Heart right ventricle (tissue), 16 donors: ENCODE measurements at regions not wholly inside any gene's neighbourhood (a gene's known extent, or its start where the extent isn't known, plus 50 kb on each side); places are given as distances from the start of the nearest gene placed in this dataset.

Experiments
- ATAC-seq, 8 donors: fragments of 200-7000 bp; cut with Tn5 transposase; one replicate each; pipeline ENCODE4 v1.9.1; 2020; ENCODE audit warnings: mild to moderate bottlenecking in 8 of 8, moderate library complexity in 8 of 8, moderate number of reproducible peaks in 1 of 8
- DNase-seq, 2 donors: peaks; one replicate each; pipeline ENCODE4 v3.0.0-alpha.2; 2020
- H3K27ac ChIP-seq, 10 donors: fragments of 200-600 bp; sonication (generic) in 2 of 10; one replicate each; pipeline versions ENCODE4 v1.5.0 to v1.8.0; 2020 to 2022; ENCODE audit warnings: mild to moderate bottlenecking in 3 of 10
- H3K27me3 ChIP-seq, 7 donors: fragments of 200-600 bp; one replicate each; pipeline ENCODE4 v1.8.0; 2021 to 2022; ENCODE audit warnings: mild to moderate bottlenecking in 2 of 7
- H3K36me3 ChIP-seq, 9 donors: fragments of 200-600 bp; sonication (generic) in 1 of 9; one replicate each; pipeline versions ENCODE4 v1.5.0 to v1.8.0; 2020 to 2022; ENCODE audit warnings: mild to moderate bottlenecking in 2 of 9
- H3K4me1 ChIP-seq, 9 donors: fragments of 200-600 bp; sonication (generic) in 1 of 9; one replicate each; pipeline versions ENCODE4 v1.5.0 to v1.8.0; 2020 to 2022; ENCODE audit warnings: mild to moderate bottlenecking in 4 of 9
- H3K4me3 ChIP-seq, 10 donors: fragments of 200-600 bp; sonication (generic) in 2 of 10; one replicate each; pipeline versions ENCODE4 v1.5.0 to v1.8.0; 2020 to 2022; ENCODE audit warnings: mild to moderate bottlenecking in 7 of 10, moderate library complexity in 2 of 10
- H3K9me3 ChIP-seq, 11 donors: fragments of 200-600 bp in 10 of 11; sonication (generic) in 2 of 11; one replicate each; pipeline versions ENCODE4 v1.5.0 to v1.8.0; 2013 to 2022; ENCODE audit warnings: mild to moderate bottlenecking in 2 of 11, control low read depth in 1 of 11, moderate library complexity in 1 of 11
- WGBS, 2 donors: extraction: QIAGEN DNeasy Blood & Tissue Kit; methylation state at CpG; one replicate each; pipeline ENCODE4 v1.1.7; 2013; ENCODE audit warnings: inconsistent platforms in 1 of 2; 5-methylcytosine and 5-hydroxymethylcytosine counted together
- intact Hi-C, 10 donors: fragments of 100-400 bp; cut with DNase I; formaldehyde crosslinking; loops; one replicate each; pipeline versions ENCODE4 v1.11.1 to v1.14.2; 2022
- TF ChIP-seq, protein P1 (sequence below), 9 donors: fragments of 200-600 bp; sonication (generic) in 2 of 9; IDR thresholded peaks; one replicate each; pipeline versions ENCODE4 v1.5.0 to v1.8.0; 2021 to 2022; ENCODE audit warnings: antibody characterized with exemption in 9 of 9, mild to moderate bottlenecking in 5 of 9, moderate library complexity in 1 of 9
- donor health status: Arrhythmogenic right ventricular cardiomyopathy.
- donor health status: ischemic (EF 13 %, LVEDD 7.1; RV severe dilation, severe dysfunction).
- donor health status: healthy with polysubstance abuse.
- donor health status: DM: no; HTN: yes; CAD: no.
- donor health status: DM: no; HTN: no; CAD: no.
- donor health status: ischemic (EF 25% LVEDD 6.9; RV normal size, moderate dysfunction).
- donor health status: ischemic (EF 25% LVEDD 5.7; RV mildly dilated, moderate dysfunction).
- donor health status: healthy.
- donor health status: DM: yes; HTN: yes; CAD: no.
- donor health status: Ischemic cardiomyopathy.
- donor health status: ischemic (EF 35%, LVEDD 5.7; RV mildly dilated, moderate dysfunction).
- donor health status: nonischemic (EF 11% LVEDD 7.7; RV severe dilation, severe dysfunction).
- donor health status: DM: yes; HTN: yes; CAD: no.
- donor health status: PGD.
- donor health status: ischemic (EF 29% LVEDD 5.4; RV normal size, mild dysfunction).
- donor health status: nonischemic (EF 23%, LVEDD 6.1; RV moderate dilation, normal function).

DNA sequence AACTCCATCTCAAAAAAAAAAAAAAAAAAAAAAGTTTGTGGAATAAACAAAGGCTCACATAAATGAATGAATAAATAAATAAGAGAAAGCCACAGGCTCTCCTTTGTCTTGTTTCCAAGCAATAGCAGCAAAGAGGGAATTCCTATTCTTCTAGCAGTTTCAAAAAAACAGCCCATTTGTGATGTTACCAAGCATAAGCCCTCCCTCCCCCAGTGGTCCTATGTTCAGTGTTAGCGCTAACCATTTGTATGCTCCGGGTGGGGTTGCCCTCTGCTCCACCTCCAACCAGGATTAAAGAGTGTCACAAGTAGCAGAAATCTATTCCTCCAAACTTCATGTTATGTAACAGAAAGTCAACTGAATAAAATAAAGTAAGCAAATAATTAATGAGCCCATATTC, 1215.0 kb upstream of the TENM4 start:
- Histone ChIP-seq H3K36me3 (no peaks in the 10 kb centered on the region), H3K27me3 (no peaks in the 10 kb centered on the region), H3K4me1 (no peaks in the 10 kb centered on the region), H3K4me3 (no peak overlapping the region), H3K27ac (no peak overlapping the region), H3K9me3 (no peaks in the 10 kb centered on the region)
- DNase-seq (no peak), ATAC-seq (no peak)
- intact Hi-C loops = no loop called here
- 95 to 97% methylated on average over 2 of the region's 2 CpGs for WGBS, 2 donors
- TF ChIP-seq, protein P1, sequence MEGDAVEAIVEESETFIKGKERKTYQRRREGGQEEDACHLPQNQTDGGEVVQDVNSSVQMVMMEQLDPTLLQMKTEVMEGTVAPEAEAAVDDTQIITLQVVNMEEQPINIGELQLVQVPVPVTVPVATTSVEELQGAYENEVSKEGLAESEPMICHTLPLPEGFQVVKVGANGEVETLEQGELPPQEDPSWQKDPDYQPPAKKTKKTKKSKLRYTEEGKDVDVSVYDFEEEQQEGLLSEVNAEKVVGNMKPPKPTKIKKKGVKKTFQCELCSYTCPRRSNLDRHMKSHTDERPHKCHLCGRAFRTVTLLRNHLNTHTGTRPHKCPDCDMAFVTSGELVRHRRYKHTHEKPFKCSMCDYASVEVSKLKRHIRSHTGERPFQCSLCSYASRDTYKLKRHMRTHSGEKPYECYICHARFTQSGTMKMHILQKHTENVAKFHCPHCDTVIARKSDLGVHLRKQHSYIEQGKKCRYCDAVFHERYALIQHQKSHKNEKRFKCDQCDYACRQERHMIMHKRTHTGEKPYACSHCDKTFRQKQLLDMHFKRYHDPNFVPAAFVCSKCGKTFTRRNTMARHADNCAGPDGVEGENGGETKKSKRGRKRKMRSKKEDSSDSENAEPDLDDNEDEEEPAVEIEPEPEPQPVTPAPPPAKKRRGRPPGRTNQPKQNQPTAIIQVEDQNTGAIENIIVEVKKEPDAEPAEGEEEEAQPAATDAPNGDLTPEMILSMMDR (IDR thresholded peaks at IDR 0.05) = no peak

DNA sequence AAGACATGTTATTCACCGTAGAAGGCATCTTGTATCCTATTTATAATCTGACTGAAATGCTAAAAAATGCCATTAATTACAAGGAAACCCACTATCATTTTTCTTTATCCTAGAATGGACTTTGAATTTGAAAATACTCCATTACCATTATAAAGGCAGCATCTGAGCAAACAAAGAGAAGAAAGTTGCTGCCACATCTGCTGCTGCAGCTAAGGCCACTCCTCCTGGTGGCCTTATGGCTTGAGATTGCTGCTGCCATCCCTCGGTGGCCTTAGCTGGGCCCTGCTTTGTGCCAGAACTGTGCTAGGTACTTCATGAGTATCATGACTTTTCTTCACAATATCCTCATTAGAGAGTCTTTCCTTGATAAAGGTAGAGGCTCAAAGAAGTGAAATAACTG, 1210.1 kb upstream of the TENM4 start:
- TF ChIP-seq, protein P1 (IDR thresholded peaks at IDR 0.05) = no peak
- no peaks in the 10 kb centered on the region for H3K36me3 ChIP-seq
- H3K4me1 ChIP-seq = no peaks in the 10 kb centered on the region
- no peak overlapping the region for H3K4me3 ChIP-seq
- no peak overlapping the region for H3K27ac ChIP-seq
- H3K9me3 ChIP-seq = no peaks in the 10 kb centered on the region
- DNase-seq (no peak), ATAC-seq (no peak)
- peaks cover 0 to 3% (median 0%) of the 10 kb centered on the region in 7 donors for H3K27me3 ChIP-seq
- intact Hi-C loops = loop anchor here in 1 of 10 donors (5.0 kb wide), 1 partner anchor 269 kb away; no protein-coding TSS in a partner anchor
- 70 to 73% methylated on average over 2 of the region's 2 CpGs for WGBS, 2 donors

DNA sequence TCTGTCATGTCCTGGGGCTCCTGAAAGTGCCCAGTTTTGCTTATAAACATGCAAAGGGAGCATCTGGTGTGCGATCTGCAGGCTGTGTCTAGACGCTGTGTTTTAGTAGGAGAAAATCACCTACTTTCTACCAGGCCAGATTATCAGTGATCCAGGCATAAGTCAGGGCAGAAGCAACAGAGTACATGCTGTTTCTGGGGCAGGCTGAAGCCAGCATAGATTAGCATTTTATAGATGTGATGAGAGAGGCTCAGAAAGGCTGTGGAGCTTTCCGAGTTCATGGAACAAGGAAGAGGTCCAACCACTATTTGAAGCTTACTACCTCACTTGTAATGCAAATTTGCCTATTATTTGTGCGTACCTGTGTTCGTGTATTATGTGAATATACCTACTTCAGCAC, 1208.4 kb upstream of the TENM4 start:
- Histone ChIP-seq H3K4me1 (no peaks in the 10 kb centered on the region), H3K9me3 (no peaks in the 10 kb centered on the region), H3K4me3 (no peak overlapping the region), H3K36me3 (no peaks in the 10 kb centered on the region), H3K27ac (no peak overlapping the region), H3K27me3 (peaks cover 0 to 3% (median 0%) of the 10 kb centered on the region in 7 donors)
- TF ChIP-seq, protein P1 (IDR thresholded peaks at IDR 0.05) = no peak
- DNase-seq (no peak), ATAC-seq (no peak)
- WGBS, 2 donors = 88 to 92% methylated on average over 5 of the region's 5 CpGs
- intact Hi-C loops = no loop called here

DNA sequence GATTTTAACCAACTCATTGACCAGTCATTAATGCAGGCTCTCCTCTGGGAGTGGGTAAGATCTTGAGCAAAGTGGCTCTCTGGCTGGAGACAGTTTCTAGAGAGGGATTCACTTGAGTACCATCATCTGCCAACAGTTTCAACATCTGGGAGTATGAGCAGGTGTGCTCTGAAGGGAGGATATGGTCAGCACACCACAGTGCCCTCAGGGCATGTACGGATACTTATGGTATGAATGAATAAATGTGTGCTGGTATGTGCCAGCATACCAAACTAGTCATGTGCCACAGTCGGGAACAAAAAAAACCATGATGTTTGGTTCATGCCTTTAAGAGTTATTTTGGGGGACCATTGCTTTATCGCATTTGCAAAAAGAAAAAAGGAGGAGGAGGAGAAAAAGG, 1197.5 kb upstream of the TENM4 start:
- Histone ChIP-seq H3K4me1 (no peaks in the 10 kb centered on the region), H3K27ac (no peak overlapping the region), H3K4me3 (no peak overlapping the region), H3K27me3 (no peaks in the 10 kb centered on the region), H3K9me3 (no peaks in the 10 kb centered on the region), H3K36me3 (no peaks in the 10 kb centered on the region)
- 88 to 90% methylated on average over 3 of the region's 3 CpGs for WGBS, 2 donors
- no peak for DNase-seq
- intact Hi-C loops = no loop called here
- no peak for ATAC-seq
- TF ChIP-seq, protein P1 (IDR thresholded peaks at IDR 0.05) = no peak
